Common myeloid progenitor, CD34-positive (primary cell): ENCODE measurements at regions not wholly inside any gene's neighbourhood (a gene's known extent, or its start where the extent isn't known, plus 50 kb on each side); places are given as distances from the start of the nearest gene placed in this dataset.
A peak's percentile ranks its signal among the peaks of the same experiment; 100 is the strongest.

ENCODE experiments used
- CTCF ChIA-PET: fragments of 350-600 bp; sonication (Branson Sonifier 250); formaldehyde crosslinking; loops from one replicate; lab custom pipeline; 2021; ENCODE audit warnings: antibody characterized with exemption; lab: Charles Lee
- POLR2A ChIA-PET: fragments of 350-600 bp; sonication (Branson Sonifier 250); formaldehyde crosslinking; loops from one replicate; lab custom pipeline; 2021; ENCODE audit warnings: antibody characterized with exemption; lab: Charles Lee
- DNase-seq, 3 donors: peaks; one replicate each; pipeline versions ENCODE4 v3.0.0 to v3.0.0-alpha.2; 2013
- H3K27ac ChIP-seq, 2 experiments: 1 replicate in 1 of 2; 2 replicates in 1 of 2; pipeline ENCODE4 v1.7.0; 2013; ENCODE audit warnings: inconsistent platforms in 2 of 2, low read length in 2 of 2, mild to moderate bottlenecking in 2 of 2, low read depth in 1 of 2, moderate library complexity in 1 of 2; ENCODE audit not compliant: severe bottlenecking in 2 of 2, insufficient read depth in 1 of 2, poor library complexity in 1 of 2
- H3K27me3 ChIP-seq, 5 experiments: replicated peaks in 2 of 5; 1 replicate in 3 of 5; 2 replicates in 2 of 5; pipeline versions ENCODE4 v1.6.1 to v1.7.0; 2013; ENCODE audit warnings: low read length in 4 of 5, mild to moderate bottlenecking in 2 of 5, moderate library complexity in 2 of 5, inconsistent platforms in 1 of 5; ENCODE audit not compliant: insufficient read depth in 5 of 5, control insufficient read depth in 4 of 5
- H3K36me3 ChIP-seq, 4 experiments: 1 replicate in 2 of 4; 2 replicates in 2 of 4; pipeline versions ENCODE4 v1.6.1 to v1.7.0; 2013; ENCODE audit warnings: low read length in 3 of 4, control low read depth in 1 of 4, mild to moderate bottlenecking in 1 of 4; ENCODE audit not compliant: control insufficient read depth in 4 of 4, insufficient read depth in 4 of 4
- H3K4me1 ChIP-seq, 4 experiments: 1 replicate in 3 of 4; 2 replicates in 1 of 4; pipeline versions ENCODE4 v1.6.1 to v1.7.1; 2013; ENCODE audit warnings: low read length in 3 of 4, mild to moderate bottlenecking in 3 of 4, control low read depth in 1 of 4, inconsistent platforms in 1 of 4, moderate library complexity in 1 of 4; ENCODE audit not compliant: control insufficient read depth in 4 of 4, insufficient read depth in 4 of 4; ENCODE audit errors: control extremely low read depth in 1 of 4
- H3K4me3 ChIP-seq, 7 experiments: 1 replicate in 4 of 7; 2 replicates in 3 of 7; pipeline versions ENCODE4 v1.5.1 to v1.7.0; 2013; ENCODE audit warnings: mild to moderate bottlenecking in 7 of 7, low read length in 6 of 7, moderate library complexity in 6 of 7, inconsistent platforms in 2 of 7, low read depth in 2 of 7, control low read depth in 1 of 7; ENCODE audit not compliant: insufficient read depth in 4 of 7, control insufficient read depth in 1 of 7; ENCODE audit errors: extremely low read depth in 1 of 7
- H3K9me3 ChIP-seq, 5 experiments: 1 replicate in 4 of 5; 2 replicates in 1 of 5; pipeline versions ENCODE4 v1.6.1 to v1.7.1; 2013; ENCODE audit warnings: low read length in 4 of 5, mild to moderate bottlenecking in 2 of 5, inconsistent platforms in 1 of 5, low read depth in 1 of 5, moderate library complexity in 1 of 5; ENCODE audit not compliant: control insufficient read depth in 4 of 5, insufficient read depth in 2 of 5; ENCODE audit errors: control extremely low read depth in 1 of 5
- WGBS: methylation state at CpG from one replicate; pipeline ENCODE4 v1.1.5; 2013; ENCODE audit not compliant: insufficient coverage; 5-methylcytosine and 5-hydroxymethylcytosine counted together

- CTCF ChIA-PET, result interaction anchor here (1.9 kb wide), 1 partner anchor 12 kb away, joined by 6 read pairs; no protein-coding TSS in a partner anchor
- 93% methylated on average over 6 of the region's 7 CpGs for WGBS
These were observed 207.5 kb downstream of the CLIC5 start for GRCh38 chr6:45808042-45808645.

GRCh38 chr6:45807311-45808041, 208.2 kb downstream of the CLIC5 start:
- ChIA-PET CTCF (no interaction called here), POLR2A (no interaction called here)
- WGBS, result 100% methylated on average over 1 of the region's 4 CpGs
- Histone ChIP-seq H3K36me3 (no peaks in the 10 kb centered on the region), H3K27me3 (no peaks in the 10 kb centered on the region), H3K4me1 (peaks cover 5 to 24% (median 15%) of the 10 kb centered on the region in 4 experiments), H3K9me3 (peaks cover 0 to 6% (median 2%) of the 10 kb centered on the region in 5 experiments), H3K4me3 (no peak overlapping the region), H3K27ac (no peak overlapping the region)
- DNase-seq, result peak in 1 of 3 donors; percentile 17

More at GRCh38 chr6:45808042-45808645, 207.5 kb downstream of the CLIC5 start:
- Histone ChIP-seq H3K4me3 (no peak overlapping the region), H3K4me1 (peaks cover 5 to 24% (median 15%) of the 10 kb centered on the region in 4 experiments), H3K36me3 (no peaks in the 10 kb centered on the region), H3K27me3 (no peaks in the 10 kb centered on the region), H3K9me3 (peaks cover 0 to 6% (median 2%) of the 10 kb centered on the region in 5 experiments), H3K27ac (no peak overlapping the region)
- DNase-seq, result no peak
- POLR2A ChIA-PET, result no interaction called here

GRCh38 chr6:45806172-45806571, 209.5 kb downstream of the CLIC5 start:
- Histone ChIP-seq H3K4me3 (no peak overlapping the region), H3K27me3 (no peaks in the 10 kb centered on the region), H3K36me3 (no peaks in the 10 kb centered on the region), H3K4me1 (peaks cover 8 to 27% (median 21%) of the 10 kb centered on the region in 4 experiments), H3K9me3 (peaks cover 0 to 6% (median 2%) of the 10 kb centered on the region in 5 experiments), H3K27ac (no peak overlapping the region)
- POLR2A ChIA-PET, result no interaction called here
- WGBS, result no CpG with 5 or more reads among the region's 1 CpG
- no peak for DNase-seq
- CTCF ChIA-PET, result interaction anchor here (1.3 kb wide), 1 partner anchor 12 kb away, joined by 4 read pairs; no protein-coding TSS in a partner anchor

- no peaks in the 10 kb centered on the region for H3K27me3 ChIP-seq
- CTCF ChIA-PET, result no interaction called here
- peak overlapping the region in 1 of 7 experiments; percentile 6 for H3K4me3 ChIP-seq
- no peak for DNase-seq
- 96% methylated on average over 4 of the region's 4 CpGs for WGBS
- POLR2A ChIA-PET, result no interaction called here
- H3K4me1 ChIP-seq, result peaks cover 9 to 15% (median 11%) of the 10 kb centered on the region in 4 experiments
- peaks cover 0 to 6% (median 2%) of the 10 kb centered on the region in 5 experiments for H3K9me3 ChIP-seq
- no peak overlapping the region for H3K27ac ChIP-seq
- H3K36me3 ChIP-seq, result no peaks in the 10 kb centered on the region
These were observed 212.6 kb downstream of the CLIC5 start for GRCh38 chr6:45803071-45803470.

GRCh38 chr6:45801471-45802289, 214.0 kb downstream of the CLIC5 start:
- no peaks in the 10 kb centered on the region for H3K27me3 ChIP-seq
- WGBS, result 81% methylated on average over 9 of the region's 10 CpGs
- POLR2A ChIA-PET, result no interaction called here
- H3K9me3 ChIP-seq, result peaks cover 0 to 6% (median 2%) of the 10 kb centered on the region in 5 experiments
- no peak overlapping the region for H3K4me3 ChIP-seq
- H3K4me1 ChIP-seq, result peaks cover 3 to 7% (median 5%) of the 10 kb centered on the region in 4 experiments
- peak in 2 of 3 donors; percentile 37 to 39 for DNase-seq
- no peaks in the 10 kb centered on the region for H3K36me3 ChIP-seq
- H3K27ac ChIP-seq, result no peak overlapping the region
- CTCF ChIA-PET, result interaction anchor here (1.3 kb wide), 1 partner anchor 87 kb away, joined by 3 read pairs; no protein-coding TSS in a partner anchor

- no peaks in the 10 kb centered on the region for H3K36me3 ChIP-seq
- peaks cover 3 to 7% (median 5%) of the 10 kb centered on the region in 4 experiments for H3K4me1 ChIP-seq
- ChIA-PET POLR2A (no interaction called here), CTCF (interaction anchor here (1.3 kb wide), 1 partner anchor 86 kb away, joined by 3 read pairs; no protein-coding TSS in a partner anchor)
- no peak overlapping the region for H3K27ac ChIP-seq
- no peak for DNase-seq
- H3K9me3 ChIP-seq, result peaks cover 0 to 4% (median 2%) of the 10 kb centered on the region in 5 experiments
- H3K27me3 ChIP-seq, result no peaks in the 10 kb centered on the region
- WGBS, result 71% methylated on average over 5 of the region's 5 CpGs
- no peak overlapping the region for H3K4me3 ChIP-seq
These were observed 214.7 kb downstream of the CLIC5 start for GRCh38 chr6:45800911-45801310.
